ENCODE measurements at regions not wholly inside any gene's neighbourhood (a gene's known extent, or its start where the extent isn't known, plus 50 kb on each side); places are given as distances from the start of the nearest gene placed in this dataset.

GRCh38 chr2:208906330-208906729 lies 499.7 kb downstream of the PTH2R start:
- TF ChIP-seq CTCF (IDR thresholded peaks at IDR 0.05) (no peak), POLR2A (IDR thresholded peaks at IDR 0.05) (no peak)
